HPDE6-E6E7 (cell line): ENCODE measurements at regions not wholly inside any gene's neighbourhood (a gene's known extent, or its start where the extent isn't known, plus 50 kb on each side); places are given as distances from the start of the nearest gene placed in this dataset.
"Not testable (repeated sequence)": the region's sequence is repeated elsewhere in the genome, so short reads cannot be mapped to it uniquely, and the experiment has no call there.

ENCODE experiments used
- DNase-seq: peaks from one replicate; pipeline ENCODE4 v3.0.0; 2011; ENCODE audit warnings: missing footprints; ENCODE audit errors: extremely low spot score

DNA sequence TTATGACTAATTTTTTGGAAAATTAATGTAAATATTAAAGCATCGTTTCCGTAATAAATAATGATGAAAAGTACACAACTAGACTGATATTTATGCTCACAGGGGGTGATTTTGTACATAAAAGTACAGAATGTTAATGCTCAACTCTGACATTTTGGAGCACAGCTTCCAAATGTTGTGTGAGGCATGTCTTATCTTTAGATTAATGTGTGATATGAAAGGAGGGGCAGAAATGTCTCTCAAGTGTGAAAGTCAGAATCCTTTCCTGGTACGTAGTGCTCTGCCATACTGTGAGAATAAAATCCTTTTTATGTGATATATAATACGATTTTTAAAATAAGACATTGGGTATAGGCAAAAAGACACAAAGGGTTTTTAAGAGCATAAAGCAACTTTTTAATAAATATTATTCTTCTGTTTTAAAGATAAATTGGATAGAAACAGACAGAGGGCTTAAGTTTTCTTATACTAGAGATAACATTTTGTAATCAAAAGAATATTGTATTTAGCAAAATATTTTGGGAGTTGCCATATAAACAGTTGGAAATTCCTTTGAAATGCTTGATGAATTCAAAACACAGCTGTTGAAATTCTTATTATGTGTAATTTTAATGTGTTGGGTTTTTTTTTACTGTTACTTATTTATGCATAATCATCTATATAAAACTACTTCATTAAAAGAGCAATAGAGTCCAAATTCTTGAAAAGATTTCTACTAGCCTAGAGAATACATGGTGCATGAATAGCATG, 389.7 kb downstream of the RAP2B start:
- DNase-seq: no peak

DNA sequence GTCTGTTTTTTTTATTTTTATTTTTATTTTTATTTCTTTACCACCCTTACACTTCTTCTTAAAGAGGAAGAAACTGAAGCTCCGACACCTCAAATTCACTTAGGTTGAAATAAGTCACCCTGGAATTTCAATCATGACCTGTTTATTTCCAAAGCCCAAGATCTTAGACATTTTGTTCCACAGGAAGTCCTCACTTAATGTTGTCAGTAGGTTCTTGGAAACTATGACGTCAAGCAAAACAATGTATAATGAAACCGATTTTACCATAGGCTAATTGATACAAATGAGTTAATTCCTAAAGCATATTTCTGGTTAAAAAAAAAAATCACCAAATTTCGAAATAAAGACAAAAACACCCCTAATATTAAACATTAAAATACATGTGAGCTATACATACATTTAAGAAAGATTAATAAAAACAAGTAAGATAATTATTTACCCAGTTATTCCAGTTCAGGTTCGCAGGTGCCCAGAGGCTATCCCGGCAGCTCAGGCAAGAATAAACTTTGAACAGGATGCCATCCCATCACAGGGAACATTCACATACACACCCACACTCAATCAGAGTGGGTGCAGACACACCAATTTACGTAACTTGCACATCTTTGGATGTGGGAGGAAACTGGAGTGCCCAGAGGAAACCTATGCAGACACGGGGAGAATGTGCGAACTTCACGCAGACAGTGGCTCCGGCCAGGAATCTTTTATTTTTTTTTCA, 391.0 kb downstream of the RAP2B start:
- no peak for DNase-seq

GRCh38 chr3:153553605-153553945, 391.5 kb downstream of the RAP2B start:
- no peak for DNase-seq

DNA sequence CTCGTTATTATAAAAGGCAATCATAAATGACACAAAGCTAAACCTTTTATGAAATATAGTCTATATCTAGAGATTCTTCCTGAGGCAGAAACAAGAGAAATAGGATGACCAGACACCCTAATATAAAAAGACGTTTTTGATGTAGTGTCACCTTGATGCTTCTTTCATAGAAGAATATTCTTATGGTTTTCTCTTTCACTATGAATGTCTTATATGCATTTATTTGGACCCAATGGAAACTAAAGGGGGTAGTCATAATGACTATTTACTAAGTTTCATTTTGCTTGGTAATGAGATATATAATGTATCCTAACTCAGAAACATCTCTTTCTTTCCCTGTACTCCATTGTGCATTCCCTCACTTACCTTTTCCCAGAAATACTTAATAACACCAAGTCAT, 393.9 kb downstream of the RAP2B start:
- no peak for DNase-seq

DNA sequence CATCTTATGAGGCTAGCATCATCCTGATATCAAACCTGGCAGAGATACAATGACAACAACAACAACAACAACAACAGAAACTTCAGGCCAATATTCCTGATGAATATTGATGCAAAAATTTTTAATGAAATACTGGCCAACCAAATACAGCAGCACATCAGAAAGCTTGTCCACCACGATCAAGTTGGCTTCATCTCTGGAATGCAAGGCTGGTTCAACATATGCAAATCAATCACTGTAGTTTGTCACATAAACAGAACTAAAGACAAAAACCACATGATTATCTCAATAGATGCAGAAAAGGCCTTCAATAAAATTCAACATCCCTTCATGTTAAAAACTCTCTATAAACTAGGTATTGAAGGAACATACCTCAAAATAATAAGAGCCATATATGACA, 397.3 kb downstream of the RAP2B start:
- DNase-seq: not testable (repeated sequence)

- DNase-seq: no peak
Observed at GRCh38 chr3:153567011-153567410, 405.0 kb downstream of the RAP2B start.

DNA sequence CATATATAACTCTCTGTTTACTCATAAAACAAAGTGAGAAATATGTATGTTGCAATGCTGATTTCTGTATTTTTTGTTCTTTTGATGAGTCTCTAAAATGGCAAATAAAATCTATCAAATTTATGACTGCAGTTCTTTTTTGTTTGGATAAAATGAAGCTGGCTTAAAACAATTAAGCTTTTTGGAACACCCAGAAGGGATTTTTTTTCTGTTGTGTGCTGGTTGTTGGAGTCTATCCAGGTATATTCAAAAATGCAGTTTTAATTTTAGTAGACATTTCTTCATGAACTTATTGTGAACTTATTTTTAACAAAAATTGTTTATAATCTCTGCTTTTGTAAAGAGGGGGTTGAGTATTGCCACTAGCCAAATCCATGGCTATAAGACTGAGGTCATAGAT, 405.5 kb downstream of the RAP2B start:
- DNase-seq: no peak

- not testable (repeated sequence) for DNase-seq
Observed at GRCh38 chr3:153570481-153570880, 408.5 kb downstream of the RAP2B start.

DNA sequence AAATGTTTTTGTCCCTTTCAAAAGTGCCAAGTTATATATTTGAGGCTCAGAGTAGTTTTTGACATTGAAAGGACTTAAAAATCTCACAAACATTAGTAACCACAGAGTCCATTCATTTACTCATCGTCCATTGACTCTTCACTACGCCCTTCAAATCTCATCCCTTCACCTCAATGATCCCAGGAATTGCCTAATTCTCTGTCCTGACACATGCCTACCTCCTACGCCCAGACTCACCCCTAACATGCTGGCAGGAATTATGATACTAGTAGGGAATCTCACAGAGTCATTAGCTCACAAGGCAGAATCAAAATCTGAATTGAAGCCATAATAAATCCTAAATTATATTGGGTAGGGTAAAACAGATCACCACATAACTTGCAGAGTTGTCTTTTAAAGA, 410.1 kb downstream of the RAP2B start:
- DNase-seq: no peak

GRCh38 chr3:153572654-153573053, 410.6 kb downstream of the RAP2B start:
- no peak for DNase-seq

DNA sequence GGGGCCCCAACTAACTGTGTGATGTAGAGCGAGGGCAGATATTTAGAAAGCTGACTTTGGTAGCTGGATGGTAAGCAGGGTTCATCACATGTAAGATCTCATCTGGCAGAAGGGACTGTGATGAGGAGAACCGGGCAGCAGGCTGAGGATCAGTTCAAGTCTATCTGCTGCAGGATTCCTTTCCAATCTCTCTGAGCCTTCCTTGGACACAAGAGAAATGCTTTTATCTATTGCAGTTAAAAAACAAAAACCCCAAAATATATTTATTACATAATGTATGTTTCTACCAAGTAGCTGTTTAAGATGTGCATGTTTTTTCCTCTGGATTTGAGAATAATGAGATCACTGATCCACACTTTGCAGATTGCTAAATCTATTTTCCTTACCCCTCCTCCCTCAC, 411.5 kb downstream of the RAP2B start:
- DNase-seq: no peak

DNA sequence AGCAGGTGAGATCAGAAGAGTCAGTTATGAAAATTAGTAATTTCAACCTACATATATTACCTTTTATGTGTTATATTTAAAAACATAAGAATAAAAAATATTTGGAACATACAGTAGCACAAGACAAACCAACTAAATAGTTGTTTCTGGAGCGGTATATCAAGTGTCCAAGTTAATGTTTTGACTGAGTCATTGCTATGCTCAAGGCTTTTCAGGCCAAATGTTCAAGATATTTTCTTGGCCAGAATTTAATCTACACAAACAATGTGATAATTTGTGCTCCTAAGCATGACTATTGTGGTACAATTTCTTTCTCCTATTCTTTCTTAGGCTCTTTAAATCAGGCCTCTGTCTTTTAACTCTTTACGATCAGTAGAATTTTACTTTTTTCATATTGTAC, 412.4 kb downstream of the RAP2B start:
- no peak for DNase-seq

DNA sequence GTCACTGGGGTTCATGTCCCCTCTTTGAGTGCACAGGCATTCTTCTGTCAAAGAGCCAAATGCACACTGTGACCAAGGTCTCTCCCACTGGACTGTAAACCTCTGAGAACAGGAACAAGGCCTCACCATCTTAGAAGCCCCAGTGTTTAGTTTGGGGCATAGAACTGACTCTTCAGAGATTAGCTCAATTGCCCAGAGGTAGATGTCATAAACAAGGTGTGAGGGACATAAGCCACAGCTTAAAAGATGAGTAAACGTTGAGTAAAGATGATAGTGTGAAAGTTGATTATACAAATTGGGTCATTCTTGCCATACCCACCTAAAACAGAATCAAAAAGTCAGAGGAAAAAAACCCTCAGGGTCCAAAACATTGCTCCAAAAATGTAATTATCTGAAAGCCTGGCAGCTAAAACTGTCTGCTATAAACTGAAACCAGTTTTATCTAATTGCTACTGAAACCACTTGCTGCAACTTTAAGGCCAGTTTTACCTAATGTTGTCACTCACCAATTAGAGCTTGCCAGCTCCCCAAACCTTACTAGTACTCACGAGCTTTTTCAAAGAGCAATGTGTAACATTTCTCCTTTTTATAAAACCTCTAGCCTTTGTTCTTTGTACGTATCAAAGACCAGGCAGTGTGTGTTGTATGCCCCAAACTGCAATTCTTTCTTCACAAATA, 415.2 kb downstream of the RAP2B start:
- no peak for DNase-seq

GRCh38 chr3:153578046-153578445, 416.0 kb downstream of the RAP2B start:
- no peak for DNase-seq

DNA sequence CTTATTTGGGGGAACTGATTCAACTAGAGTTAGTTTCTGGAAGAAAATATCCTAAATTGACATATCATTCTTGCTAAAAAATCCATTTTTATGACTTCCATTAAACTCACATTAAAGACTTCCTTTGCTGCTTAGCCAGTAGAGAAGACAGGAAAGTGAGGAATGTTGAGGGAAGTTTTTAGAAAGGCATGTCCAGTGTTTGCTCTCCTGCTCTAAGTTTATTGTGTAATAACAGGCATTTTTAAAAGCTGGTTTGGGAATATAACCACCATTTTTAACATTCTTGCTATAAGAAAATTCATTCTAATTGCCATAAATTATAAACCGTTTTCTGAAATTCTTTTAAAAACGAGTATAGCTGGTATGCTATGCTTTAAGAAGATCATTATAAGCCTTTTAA, 428.0 kb downstream of the RAP2B start:
- DNase-seq: no peak

DNA sequence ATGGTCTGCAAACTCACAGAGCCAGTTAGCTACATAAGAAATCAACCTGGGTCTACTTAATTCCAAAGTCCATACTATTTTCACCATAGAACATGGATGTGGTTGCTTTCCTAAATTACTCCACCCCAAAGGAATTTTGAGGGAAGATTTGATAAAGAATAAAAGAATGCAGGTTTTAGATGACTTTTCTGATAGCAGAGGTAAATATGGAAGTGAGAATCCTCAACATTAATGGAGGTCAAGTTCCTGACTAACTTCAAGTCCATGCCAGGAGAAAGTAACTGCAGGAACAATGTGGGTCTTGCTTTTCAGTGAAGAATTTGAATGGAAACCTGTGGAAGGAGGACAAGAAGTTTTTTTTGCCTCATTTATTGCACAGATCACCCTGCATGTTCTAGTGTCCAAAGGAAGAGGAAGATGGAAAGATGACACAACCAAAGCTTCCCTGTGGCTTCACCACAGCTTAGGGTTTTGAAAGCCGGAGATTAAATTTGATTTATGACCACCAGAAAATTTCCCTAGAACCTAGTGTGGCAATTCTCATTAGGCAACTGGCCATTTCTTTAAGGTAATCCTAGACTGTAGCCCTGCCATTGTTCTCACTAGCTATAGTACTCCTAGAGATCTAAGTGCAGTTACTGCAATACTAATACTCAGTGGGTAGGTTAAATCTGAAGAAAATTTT, 429.7 kb downstream of the RAP2B start:
- DNase-seq: no peak

DNA sequence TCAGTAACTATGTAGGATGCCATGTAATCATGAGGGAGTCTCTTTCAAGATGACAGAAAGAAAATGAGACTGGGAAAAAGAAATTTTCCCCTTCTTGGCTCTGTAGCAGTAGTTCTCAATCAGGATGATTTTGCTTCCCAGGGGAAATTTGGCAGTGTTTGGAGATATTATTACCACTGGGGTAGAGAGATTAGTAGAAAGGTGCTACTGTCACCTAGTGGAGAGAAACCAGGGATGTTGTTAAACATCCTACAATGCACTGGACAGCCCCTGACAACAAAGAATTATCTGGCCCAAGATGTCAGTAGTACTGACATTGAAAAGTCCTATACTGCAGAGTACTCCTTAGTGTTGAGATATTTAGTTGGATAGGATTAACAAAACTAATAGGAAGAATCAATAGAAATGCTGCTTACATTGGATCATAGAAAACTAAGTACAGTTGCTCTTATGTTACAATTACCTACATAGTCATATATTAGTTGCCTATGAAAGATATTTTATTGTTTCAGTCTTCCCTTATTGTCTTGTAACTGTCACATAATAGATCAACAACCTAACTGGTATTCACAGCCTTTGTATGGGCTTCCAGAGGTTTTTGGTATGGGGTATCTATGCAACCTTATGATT, 433.3 kb downstream of the RAP2B start:
- DNase-seq: peak; percentile 36

DNA sequence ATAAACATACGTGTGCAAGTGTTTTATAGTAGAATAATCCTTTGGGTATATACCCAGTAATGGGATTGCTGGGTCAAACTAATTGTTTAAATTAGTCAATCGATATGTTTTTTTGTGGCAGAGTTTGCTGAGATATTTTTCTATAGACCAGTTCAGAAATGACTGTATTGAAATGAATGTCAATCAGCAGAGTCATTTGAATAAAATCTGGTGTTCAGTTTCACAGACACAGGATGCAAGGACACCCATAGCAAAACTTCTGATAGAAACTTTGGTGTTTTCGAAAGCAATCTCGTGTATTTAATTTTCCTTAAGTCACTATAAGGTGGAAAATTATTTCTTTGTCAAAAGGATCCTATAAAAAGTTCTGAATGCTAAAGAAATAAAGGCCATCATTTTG, 434.4 kb downstream of the RAP2B start:
- no peak for DNase-seq

DNA sequence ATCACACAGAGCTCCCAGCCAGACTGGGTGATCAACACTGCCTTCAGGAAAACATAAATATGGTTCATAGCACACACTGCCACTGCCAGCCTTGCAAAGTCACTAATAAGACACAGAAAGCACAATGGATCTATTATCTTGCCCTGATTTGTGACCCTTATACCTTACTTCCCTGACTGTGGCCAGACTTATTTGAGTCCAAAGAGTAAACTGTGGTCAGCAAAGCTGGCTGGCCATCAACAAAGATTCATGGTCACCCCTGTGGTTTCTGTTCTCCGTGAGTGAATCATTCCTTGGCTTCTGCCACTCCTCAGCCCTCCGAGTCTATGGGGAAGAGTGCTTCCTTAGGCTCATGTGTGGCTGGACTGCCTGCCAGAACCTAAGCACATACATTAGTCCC, 437.7 kb downstream of the RAP2B start:
- DNase-seq: peak; percentile 46

DNA sequence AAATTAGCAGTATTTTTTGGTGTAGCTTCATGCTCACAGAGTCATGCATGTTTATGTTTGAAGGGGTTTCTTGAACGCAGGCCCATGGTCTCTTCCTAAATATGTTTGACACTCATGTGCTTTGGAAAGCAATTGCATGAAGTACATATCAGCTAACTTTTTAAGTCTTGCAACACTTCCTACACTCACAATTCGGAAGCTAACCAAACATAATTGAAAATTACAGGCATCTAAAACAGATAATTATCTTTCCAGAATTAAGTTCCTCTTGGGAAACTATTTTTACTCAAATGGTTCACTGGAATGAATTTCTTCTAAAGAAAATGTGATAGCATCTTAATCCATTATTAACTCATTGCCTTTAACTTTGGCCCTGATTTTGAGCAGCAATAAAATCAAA, 438.9 kb downstream of the RAP2B start:
- DNase-seq: no peak

DNA sequence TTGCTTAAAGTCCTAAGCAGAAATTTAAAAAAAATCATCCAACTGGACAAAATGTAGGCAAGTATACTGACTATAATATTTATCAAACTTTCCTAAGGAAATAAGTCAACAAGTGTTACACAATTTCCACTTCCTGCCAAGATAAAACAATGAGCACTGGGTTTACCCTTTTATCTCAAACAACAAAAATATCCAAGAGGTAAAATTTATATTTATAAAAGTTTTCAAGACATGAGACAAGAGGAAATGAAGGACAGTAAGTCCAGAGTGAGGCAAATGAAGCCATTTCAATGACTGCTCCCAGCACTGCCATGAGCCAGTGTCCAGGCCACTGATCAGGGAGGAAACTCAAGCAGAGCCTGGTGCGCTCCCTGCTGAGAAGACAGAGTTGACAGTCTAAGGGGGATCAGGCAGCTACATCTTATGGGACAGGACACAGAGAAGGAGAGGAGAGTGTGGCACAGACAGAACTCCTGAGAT, 439.4 kb downstream of the RAP2B start:
- no peak for DNase-seq

GRCh38 chr3:153602801-153603200, 440.8 kb downstream of the RAP2B start:
- DNase-seq: no peak
